ENCODE measurements at regions not wholly inside any gene's neighbourhood (a gene's known extent, or its start where the extent isn't known, plus 50 kb on each side); places are given as distances from the start of the nearest gene placed in this dataset.

DNA sequence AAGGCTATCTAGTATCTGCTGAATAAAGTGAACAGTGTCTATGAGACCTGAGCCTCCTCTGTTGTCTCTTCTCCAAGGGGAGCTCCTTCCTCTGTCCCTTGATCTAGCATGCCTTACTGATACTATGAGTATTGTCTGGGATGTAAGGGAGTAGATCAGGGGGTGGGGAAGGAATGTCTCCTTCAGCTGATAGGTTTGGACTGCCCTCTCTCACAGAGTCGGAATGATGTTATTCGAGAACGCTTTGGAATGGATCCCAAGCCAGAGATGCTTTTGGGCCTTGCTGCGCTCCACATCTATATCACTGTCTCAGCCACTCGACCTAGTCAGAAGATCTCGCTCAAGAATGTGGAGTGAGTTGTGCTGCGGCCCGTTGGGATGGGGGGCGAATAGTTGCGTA is 68.3 kb upstream of the PRPS1 start:
- no peak for DNase-seq (ENCODE audit: low read depth in 4 of 4, low spot score in 1 of 4)

DNA sequence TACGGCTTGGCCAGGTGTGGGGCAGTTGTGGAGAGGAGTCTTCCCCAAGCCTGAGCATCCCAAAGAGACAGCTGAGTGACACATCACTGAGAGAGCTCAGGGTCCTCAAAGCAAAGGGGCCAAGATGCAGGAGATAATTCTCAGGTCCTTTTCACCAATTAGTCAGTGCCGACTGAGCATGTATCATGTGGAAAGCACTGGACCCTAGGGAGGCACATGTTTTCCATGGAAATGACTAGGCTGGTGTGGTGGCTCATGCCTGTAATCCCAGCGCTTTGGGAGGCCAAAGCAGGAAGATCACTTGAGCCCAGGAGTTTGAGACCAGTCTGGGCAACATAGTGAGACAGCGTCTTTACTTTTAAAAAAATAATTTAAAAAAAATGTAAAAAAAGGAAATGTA is 67.3 kb upstream of the PRPS1 start:
- no peak for DNase-seq (ENCODE audit: low read depth in 4 of 4, low spot score in 1 of 4)

GRCh38 chrX:107561468-107562215 is 66.7 kb upstream of the PRPS1 start:
- no peak for DNase-seq (ENCODE audit: low read depth in 4 of 4, low spot score in 1 of 4)

DNA sequence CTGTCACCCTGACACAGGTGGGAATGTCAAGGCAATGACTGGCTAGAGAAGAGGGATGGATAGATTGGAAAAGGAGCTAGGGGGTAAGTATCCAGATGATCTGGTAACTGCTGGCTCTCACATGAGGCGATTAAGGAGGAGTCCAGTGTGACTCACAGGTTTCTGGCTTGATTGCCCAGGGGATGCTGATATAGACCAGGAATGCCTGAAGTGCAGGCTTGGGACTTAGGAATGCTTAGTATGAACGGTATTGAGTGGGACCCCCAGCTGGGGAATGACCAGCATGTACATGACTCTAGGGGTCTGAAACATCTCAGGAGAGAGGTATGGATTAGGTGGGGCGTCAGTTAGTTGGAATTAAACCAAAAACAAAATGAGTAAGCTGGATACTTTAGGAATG is 65.8 kb upstream of the PRPS1 start:
- DNase-seq (ENCODE audit: low read depth in 4 of 4, low spot score in 1 of 4): no peak

DNA sequence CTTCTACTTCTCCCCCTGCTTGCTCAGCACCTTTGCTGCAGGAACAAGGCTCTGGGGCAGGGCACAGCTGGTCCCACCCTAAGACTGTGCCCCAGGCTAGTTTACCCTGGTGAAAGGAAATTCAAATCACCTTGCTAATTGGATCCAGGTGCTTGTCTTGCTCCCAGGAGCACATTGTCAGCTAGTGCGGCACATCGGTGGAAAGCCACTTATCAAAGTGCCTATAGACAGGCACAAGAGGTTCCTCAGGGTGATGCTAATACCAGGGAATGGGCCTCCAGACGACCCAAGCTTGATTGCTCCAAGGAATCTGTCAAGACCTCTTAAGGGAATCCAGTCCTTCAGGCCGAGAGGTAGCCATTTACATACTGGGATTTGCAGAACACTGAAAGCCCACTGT is 64.5 kb upstream of the PRPS1 start:
- no peak for DNase-seq (ENCODE audit: low read depth in 4 of 4, low spot score in 1 of 4)

- DNase-seq (ENCODE audit: low read depth in 4 of 4, low spot score in 1 of 4): no peak
Measured at GRCh38 chrX:107565015-107565414, 63.3 kb upstream of the PRPS1 start.

DNA sequence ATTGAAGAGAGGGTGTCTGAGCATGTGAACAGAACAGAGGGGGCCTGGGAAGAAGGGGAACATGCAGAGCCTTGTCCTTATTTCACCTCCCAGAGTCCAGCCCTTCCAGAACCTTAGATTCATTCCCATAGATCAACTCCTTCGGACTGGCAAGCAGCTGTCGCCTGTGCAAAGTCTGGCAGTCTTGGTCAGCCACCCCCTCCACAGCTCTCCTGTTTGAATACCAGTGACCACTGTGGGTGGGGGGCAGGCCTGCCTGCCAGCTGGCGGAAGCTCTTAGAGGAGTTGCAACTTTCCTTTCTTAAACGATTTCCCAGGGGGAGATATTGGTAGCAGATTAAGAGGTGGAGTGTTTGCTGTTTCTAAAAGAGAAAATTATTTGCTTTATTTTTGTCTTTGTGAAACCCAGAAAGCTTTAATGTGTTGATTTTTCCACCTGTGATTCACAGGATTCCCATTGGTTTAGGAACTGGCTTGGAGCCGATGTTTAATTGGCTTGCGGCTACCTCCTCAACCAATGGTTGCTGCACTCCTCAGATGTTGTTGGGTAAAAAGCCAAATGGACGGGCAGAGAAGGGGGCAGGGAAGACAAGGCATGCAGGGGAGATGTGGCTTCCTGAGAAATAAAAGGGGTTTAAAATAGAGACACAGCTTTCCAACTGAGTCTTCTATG is 62.2 kb upstream of the PRPS1 start:
- DNase-seq (ENCODE audit: low read depth in 4 of 4, low spot score in 1 of 4): no peak

GRCh38 chrX:107566604-107567262 is 61.6 kb upstream of the PRPS1 start:
- no peak for DNase-seq (ENCODE audit: low read depth in 4 of 4, low spot score in 1 of 4)

DNA sequence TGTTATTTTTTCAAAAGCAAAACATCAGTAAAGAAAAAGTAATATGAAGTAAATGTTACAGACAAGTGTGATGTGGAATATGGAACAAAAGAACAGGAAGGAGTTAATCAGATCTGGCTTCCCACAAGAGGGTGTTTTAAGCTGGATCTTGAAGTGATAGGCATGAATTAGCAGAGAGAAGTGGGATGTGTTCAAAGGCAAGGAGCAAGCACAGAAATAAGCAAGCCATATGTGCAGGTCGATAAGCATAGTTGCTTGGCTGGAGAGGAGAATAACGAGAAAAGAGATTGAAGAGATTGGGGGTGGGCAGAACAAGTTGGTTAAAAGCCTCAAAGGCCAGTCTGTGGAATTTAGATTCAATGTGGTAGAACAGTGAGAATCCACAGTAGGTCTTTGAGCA is 60.9 kb upstream of the PRPS1 start:
- DNase-seq (ENCODE audit: low read depth in 4 of 4, low spot score in 1 of 4): no peak

GRCh38 chrX:107571296-107571998 is 56.9 kb upstream of the PRPS1 start:
- no peak for DNase-seq (ENCODE audit: low read depth in 4 of 4, low spot score in 1 of 4)

- no peak for DNase-seq (ENCODE audit: low read depth in 4 of 4, low spot score in 1 of 4)
Measured at GRCh38 chrX:107573016-107573415, 55.3 kb upstream of the PRPS1 start.

DNA sequence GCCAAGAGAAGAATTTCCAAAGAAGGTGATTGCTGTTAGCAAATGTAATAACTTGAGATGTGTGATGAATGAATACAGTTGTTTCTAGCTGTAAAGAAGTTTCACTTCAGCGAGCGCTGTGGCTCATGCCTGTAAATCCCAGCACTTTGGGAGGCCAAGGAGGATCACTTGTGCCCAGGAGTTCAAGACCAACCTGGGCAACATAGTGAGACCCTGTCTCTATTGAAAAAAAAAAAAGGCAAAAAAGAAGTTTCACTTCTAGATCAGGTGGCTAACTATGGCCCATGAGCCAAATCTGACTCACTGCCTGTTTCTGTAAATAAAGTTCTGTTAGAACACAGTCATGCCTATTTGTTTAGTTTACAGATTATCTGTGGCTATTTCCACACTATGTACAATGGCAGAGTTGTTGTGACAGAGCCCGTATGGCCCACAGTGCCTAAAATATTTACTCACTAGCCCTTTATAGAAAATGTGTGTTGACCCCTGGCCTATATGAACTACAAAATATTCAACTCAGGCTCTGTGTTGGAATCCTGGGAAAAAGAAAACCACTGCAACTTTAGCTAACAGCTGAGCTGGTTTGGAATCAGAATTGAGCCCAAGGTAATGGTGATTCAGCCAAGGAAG is 54.1 kb upstream of the PRPS1 start:
- DNase-seq (ENCODE audit: low read depth in 4 of 4, low spot score in 1 of 4): no peak

DNA sequence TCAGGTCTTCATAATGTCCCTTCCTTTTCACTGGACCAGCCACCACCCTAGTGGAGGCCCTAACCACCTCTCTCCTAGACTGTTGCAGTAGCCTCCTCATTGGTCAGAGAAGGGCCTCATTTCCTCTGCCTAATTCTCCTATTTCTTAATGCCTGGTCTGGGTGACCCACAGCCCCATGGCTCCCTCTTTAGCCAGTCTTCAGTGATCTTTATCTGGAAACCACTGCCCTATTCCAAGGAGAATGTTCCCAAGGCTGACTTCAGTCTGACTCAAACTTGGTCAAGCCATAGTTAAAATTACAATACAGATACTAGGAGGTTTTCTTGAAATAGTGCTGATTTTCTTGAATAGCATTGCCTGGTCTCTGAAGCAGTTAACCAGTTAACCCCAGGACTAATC is 53.6 kb upstream of the PRPS1 start:
- no peak for DNase-seq (ENCODE audit: low read depth in 4 of 4, low spot score in 1 of 4)

DNA sequence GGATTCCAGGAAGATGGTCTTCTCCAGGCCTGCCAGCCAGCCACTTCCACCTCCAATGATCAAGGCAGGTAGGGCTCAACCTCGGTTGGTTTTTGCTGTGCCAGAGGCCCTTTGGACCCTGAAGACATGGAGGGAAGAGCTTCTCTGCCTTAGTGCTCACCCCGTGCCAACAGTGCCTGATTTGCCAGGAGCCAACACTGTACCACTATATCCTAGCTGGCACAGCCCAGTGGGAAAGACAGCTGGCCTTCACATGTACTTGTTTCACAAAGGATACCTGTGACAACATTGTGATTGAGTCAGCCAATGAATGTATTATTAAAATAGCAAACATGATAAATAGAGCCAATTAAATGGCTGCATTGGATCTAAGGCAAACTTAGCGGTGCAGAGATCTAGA is 51.9 kb upstream of the PRPS1 start:
- no peak for DNase-seq (ENCODE audit: low read depth in 4 of 4, low spot score in 1 of 4)

DNA sequence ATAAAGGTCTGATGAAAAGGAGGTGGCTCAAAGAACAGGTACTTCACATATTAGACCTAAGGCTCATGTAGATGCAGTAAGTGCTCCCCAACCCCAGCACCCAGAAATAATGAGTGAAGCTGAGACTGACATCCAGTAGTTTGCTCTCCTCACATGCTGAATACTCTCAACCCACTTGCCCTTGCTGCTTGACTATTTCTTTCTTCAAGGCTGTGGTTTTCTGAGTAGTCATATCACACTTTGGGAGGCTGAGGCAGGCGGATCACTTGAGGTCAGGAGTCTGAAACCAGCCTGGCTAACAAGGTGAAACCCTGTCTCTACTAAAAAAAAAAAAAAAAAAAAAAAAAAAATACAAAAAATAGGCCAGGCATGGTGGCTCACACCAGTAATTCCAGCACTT is 51.5 kb upstream of the PRPS1 start:
- no peak for DNase-seq (ENCODE audit: low read depth in 4 of 4, low spot score in 1 of 4)

GRCh38 chrX:107577933-107578332 is 50.4 kb upstream of the PRPS1 start:
- no peak for DNase-seq (ENCODE audit: low read depth in 4 of 4, low spot score in 1 of 4)

Data from stimulated activated CD4-positive, alpha-beta T cell treated with anti-CD3 and anti-CD28 coated beads, Interleukin-1b, Interleukin-23, amount 100 ng/mL, for 24 hours (primary cell).